ENCODE measurements at regions not wholly inside any gene's neighbourhood (a gene's known extent, or its start where the extent isn't known, plus 50 kb on each side); places are given as distances from the start of the nearest gene placed in this dataset.

GRCh38 chr3:150055332-150055731 is 84.6 kb upstream of the PFN2 start:
- POLR2A ChIA-PET = interaction anchor here (0.5 kb wide), 1 partner anchor 79 kb away, joined by 3 read pairs; no protein-coding TSS in a partner anchor
- H3K9me3 Mint-ChIP-seq (ENCODE audit: unreplicated experiment) = no peaks in the 10 kb centered on the region
- H3K27me3 Mint-ChIP-seq (ENCODE audit: insufficient read depth, unreplicated experiment) = no peaks in the 10 kb centered on the region
- intact Hi-C loops (cut with micrococcal nuclease) = no loop called here
- BruUV-seq (replicated peaks) = no TSS peak
- H3K27ac Mint-ChIP-seq (ENCODE audit: low read depth, unreplicated experiment) = no peak overlapping the region
- no peaks in the 10 kb centered on the region for H3K36me3 Mint-ChIP-seq (ENCODE audit: insufficient read depth, unreplicated experiment)
- no peaks in the 10 kb centered on the region for H3K4me1 Mint-ChIP-seq (ENCODE audit: insufficient read depth, unreplicated experiment)
- CTCF ChIA-PET = interaction anchor here (0.5 to 1.2 kb wide), 2 partner anchors 71 to 119 kb away, joined by 3 read pairs; no protein-coding TSS in a partner anchor
- H3K4me3 Mint-ChIP-seq (ENCODE audit: unreplicated experiment) = no peak overlapping the region
- no peak for DNase-seq (ENCODE audit: unreplicated experiment)
- TF ChIP-seq, protein P1, sequence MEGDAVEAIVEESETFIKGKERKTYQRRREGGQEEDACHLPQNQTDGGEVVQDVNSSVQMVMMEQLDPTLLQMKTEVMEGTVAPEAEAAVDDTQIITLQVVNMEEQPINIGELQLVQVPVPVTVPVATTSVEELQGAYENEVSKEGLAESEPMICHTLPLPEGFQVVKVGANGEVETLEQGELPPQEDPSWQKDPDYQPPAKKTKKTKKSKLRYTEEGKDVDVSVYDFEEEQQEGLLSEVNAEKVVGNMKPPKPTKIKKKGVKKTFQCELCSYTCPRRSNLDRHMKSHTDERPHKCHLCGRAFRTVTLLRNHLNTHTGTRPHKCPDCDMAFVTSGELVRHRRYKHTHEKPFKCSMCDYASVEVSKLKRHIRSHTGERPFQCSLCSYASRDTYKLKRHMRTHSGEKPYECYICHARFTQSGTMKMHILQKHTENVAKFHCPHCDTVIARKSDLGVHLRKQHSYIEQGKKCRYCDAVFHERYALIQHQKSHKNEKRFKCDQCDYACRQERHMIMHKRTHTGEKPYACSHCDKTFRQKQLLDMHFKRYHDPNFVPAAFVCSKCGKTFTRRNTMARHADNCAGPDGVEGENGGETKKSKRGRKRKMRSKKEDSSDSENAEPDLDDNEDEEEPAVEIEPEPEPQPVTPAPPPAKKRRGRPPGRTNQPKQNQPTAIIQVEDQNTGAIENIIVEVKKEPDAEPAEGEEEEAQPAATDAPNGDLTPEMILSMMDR (IDR thresholded peaks at IDR 0.05; ENCODE audit: unreplicated experiment) = no peak

GRCh38 chr3:150054635-150055034 is 83.9 kb upstream of the PFN2 start:
- no peaks in the 10 kb centered on the region for H3K4me1 Mint-ChIP-seq (ENCODE audit: insufficient read depth, unreplicated experiment)
- H3K9me3 Mint-ChIP-seq (ENCODE audit: unreplicated experiment) = no peaks in the 10 kb centered on the region
- TF ChIP-seq, protein P1 (IDR thresholded peaks at IDR 0.05; ENCODE audit: unreplicated experiment) = no peak
- intact Hi-C loops (cut with micrococcal nuclease) = no loop called here
- no peak overlapping the region for H3K4me3 Mint-ChIP-seq (ENCODE audit: unreplicated experiment)
- DNase-seq (ENCODE audit: unreplicated experiment) = no peak
- POLR2A ChIA-PET = no interaction called here
- H3K27ac Mint-ChIP-seq (ENCODE audit: low read depth, unreplicated experiment) = no peak overlapping the region
- BruUV-seq (replicated peaks) = no TSS peak
- H3K27me3 Mint-ChIP-seq (ENCODE audit: insufficient read depth, unreplicated experiment) = no peaks in the 10 kb centered on the region
- CTCF ChIA-PET = interaction anchor here (0.6 to 1.2 kb wide), 2 partner anchors 57 to 120 kb away, joined by 3 read pairs; no protein-coding TSS in a partner anchor
- H3K36me3 Mint-ChIP-seq (ENCODE audit: insufficient read depth, unreplicated experiment) = no peaks in the 10 kb centered on the region

DNA sequence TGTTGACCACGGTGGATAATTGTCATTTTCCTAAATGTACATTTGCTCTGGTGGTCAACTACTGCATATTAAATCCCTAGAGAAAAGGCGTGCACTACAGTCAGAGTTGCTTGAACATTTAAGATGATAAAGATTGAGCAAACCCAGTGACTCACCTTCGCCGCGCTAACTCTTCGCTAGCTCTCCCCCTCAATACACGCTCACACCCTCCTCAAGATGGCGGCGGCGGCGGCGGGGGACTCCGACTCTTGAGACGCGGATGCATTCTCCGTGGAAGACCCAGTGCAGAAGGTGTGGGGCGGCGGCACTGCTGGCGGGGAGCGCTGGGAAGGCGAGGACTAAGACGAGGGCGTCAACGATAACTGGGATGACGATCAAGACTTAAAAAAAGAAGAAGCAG is 79.8 kb upstream of the PFN2 start:
- ChIA-PET POLR2A (no interaction called here), CTCF (no interaction called here)
- no peak for DNase-seq (ENCODE audit: unreplicated experiment)
- H3K27ac Mint-ChIP-seq (ENCODE audit: low read depth, unreplicated experiment) = no peak overlapping the region
- intact Hi-C loops (cut with micrococcal nuclease) = no loop called here
- no TSS peak for BruUV-seq (replicated peaks)
- H3K4me1 Mint-ChIP-seq (ENCODE audit: insufficient read depth, unreplicated experiment) = no peaks in the 10 kb centered on the region
- no peaks in the 10 kb centered on the region for H3K27me3 Mint-ChIP-seq (ENCODE audit: insufficient read depth, unreplicated experiment)
- H3K9me3 Mint-ChIP-seq (ENCODE audit: unreplicated experiment) = no peaks in the 10 kb centered on the region
- no peak overlapping the region for H3K4me3 Mint-ChIP-seq (ENCODE audit: unreplicated experiment)
- no peaks in the 10 kb centered on the region for H3K36me3 Mint-ChIP-seq (ENCODE audit: insufficient read depth, unreplicated experiment)
- TF ChIP-seq, protein P1 (IDR thresholded peaks at IDR 0.05; ENCODE audit: unreplicated experiment) = no peak

- no peaks in the 10 kb centered on the region for H3K9me3 Mint-ChIP-seq (ENCODE audit: unreplicated experiment)
- peak; percentile 3 for DNase-seq (ENCODE audit: unreplicated experiment)
- H3K27me3 Mint-ChIP-seq (ENCODE audit: insufficient read depth, unreplicated experiment) = no peaks in the 10 kb centered on the region
- no peaks in the 10 kb centered on the region for H3K4me1 Mint-ChIP-seq (ENCODE audit: insufficient read depth, unreplicated experiment)
- CTCF ChIA-PET = interaction anchor here (0.6 kb wide), 1 partner anchor 9 kb away, joined by 3 read pairs; no protein-coding TSS in a partner anchor
- TF ChIP-seq, protein P1 (IDR thresholded peaks at IDR 0.05; ENCODE audit: unreplicated experiment) = no peak
- H3K4me3 Mint-ChIP-seq (ENCODE audit: unreplicated experiment) = no peak overlapping the region
- BruUV-seq (replicated peaks) = no TSS peak
- H3K27ac Mint-ChIP-seq (ENCODE audit: low read depth, unreplicated experiment) = no peak overlapping the region
- no peaks in the 10 kb centered on the region for H3K36me3 Mint-ChIP-seq (ENCODE audit: insufficient read depth, unreplicated experiment)
- POLR2A ChIA-PET = no interaction called here
- intact Hi-C loops (cut with micrococcal nuclease) = no loop called here
These were observed 78.6 kb upstream of the PFN2 start for GRCh38 chr3:150049317-150049716.
